Tibial artery (tissue), 4 donors: ENCODE measurements at regions not wholly inside any gene's neighbourhood (a gene's known extent, or its start where the extent isn't known, plus 50 kb on each side); places are given as distances from the start of the nearest gene placed in this dataset.

ENCODE experiments used
- DNase-seq, 2 donors: peaks; one replicate each; pipeline ENCODE4 v3.0.0-alpha.2; 2019
- H3K27ac ChIP-seq, 2 donors: fragments of 200-600 bp; sonication (generic) in 1 of 2; 1 replicate in 1 of 2; 2 replicates in 1 of 2; pipeline ENCODE4 v1.5.1; 2018 to 2019; ENCODE audit warnings: mild to moderate bottlenecking in 1 of 2
- H3K27me3 ChIP-seq, 2 donors: fragments of 200-600 bp; sonication (generic) in 1 of 2; one replicate each; pipeline versions ENCODE4 v1.5.1 to v1.6.0; 2016 to 2019
- H3K36me3 ChIP-seq, 3 donors: fragments of 200-600 bp; sonication (generic) in 2 of 3; one replicate each; pipeline ENCODE4 v1.5.1; 2016 to 2019; ENCODE audit warnings: mild to moderate bottlenecking in 2 of 3
- H3K4me1 ChIP-seq, 4 donors: fragments of 200-600 bp; sonication (generic) in 2 of 4; 1 replicate in 3 of 4; 2 replicates in 1 of 4; pipeline ENCODE4 v1.5.1; 2016 to 2019
- H3K4me3 ChIP-seq, 2 donors: fragments of 200-600 bp; sonication (generic) in 1 of 2; 1 replicate in 1 of 2; 2 replicates in 1 of 2; pipeline ENCODE4 v1.5.1; 2018 to 2019; ENCODE audit warnings: mild to moderate bottlenecking in 2 of 2
- H3K9me3 ChIP-seq, 3 donors: fragments of 200-600 bp; sonication (generic) in 1 of 3; one replicate each; pipeline ENCODE4 v1.5.1; 2016 to 2019
- intact Hi-C: fragments of 100-400 bp; cut with DNase I; formaldehyde crosslinking; loops from one replicate; pipeline ENCODE4 v1.15.0; 2023; ENCODE audit warnings: low total_unique reads
- TF ChIP-seq, protein P1 (sequence below), 2 experiments: fragments of 200-600 bp in 1 of 2; fragments of 450-650 bp in 1 of 2; IDR thresholded peaks; one replicate each; pipeline ENCODE4 v1.5.1; 2017 to 2019; ENCODE audit warnings: antibody characterized with exemption in 2 of 2, mild to moderate bottlenecking in 1 of 2, moderate library complexity in 1 of 2

DNA sequence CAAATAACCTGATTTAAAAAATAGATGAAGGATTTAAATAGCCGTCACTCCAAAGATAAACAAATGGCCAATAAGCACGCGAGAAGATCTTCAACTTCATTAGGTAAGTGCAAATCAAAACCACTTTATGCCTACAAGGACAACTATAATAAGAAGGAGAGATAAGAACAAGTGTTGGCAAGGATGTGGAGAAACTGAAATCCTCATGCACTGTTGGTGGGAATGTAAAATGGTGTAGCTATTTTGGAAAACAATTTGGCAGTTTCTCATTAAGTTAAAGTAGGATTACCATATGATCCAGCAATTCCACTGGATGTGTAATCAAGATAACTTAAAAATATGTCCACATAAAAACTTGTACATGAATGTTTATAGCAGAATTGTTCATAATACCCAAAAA, 64.1 kb downstream of the CXCL12 start:
- Histone ChIP-seq H3K9me3 (no peaks in the 10 kb centered on the region), H3K27me3 (no peaks in the 10 kb centered on the region), H3K4me1 (no peaks in the 10 kb centered on the region), H3K27ac (no peak overlapping the region), H3K36me3 (no peaks in the 10 kb centered on the region), H3K4me3 (no peak overlapping the region)
- no peak for DNase-seq
- intact Hi-C loops: no loop called here
- TF ChIP-seq, protein P1, sequence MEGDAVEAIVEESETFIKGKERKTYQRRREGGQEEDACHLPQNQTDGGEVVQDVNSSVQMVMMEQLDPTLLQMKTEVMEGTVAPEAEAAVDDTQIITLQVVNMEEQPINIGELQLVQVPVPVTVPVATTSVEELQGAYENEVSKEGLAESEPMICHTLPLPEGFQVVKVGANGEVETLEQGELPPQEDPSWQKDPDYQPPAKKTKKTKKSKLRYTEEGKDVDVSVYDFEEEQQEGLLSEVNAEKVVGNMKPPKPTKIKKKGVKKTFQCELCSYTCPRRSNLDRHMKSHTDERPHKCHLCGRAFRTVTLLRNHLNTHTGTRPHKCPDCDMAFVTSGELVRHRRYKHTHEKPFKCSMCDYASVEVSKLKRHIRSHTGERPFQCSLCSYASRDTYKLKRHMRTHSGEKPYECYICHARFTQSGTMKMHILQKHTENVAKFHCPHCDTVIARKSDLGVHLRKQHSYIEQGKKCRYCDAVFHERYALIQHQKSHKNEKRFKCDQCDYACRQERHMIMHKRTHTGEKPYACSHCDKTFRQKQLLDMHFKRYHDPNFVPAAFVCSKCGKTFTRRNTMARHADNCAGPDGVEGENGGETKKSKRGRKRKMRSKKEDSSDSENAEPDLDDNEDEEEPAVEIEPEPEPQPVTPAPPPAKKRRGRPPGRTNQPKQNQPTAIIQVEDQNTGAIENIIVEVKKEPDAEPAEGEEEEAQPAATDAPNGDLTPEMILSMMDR (IDR thresholded peaks at IDR 0.05): no peak

DNA sequence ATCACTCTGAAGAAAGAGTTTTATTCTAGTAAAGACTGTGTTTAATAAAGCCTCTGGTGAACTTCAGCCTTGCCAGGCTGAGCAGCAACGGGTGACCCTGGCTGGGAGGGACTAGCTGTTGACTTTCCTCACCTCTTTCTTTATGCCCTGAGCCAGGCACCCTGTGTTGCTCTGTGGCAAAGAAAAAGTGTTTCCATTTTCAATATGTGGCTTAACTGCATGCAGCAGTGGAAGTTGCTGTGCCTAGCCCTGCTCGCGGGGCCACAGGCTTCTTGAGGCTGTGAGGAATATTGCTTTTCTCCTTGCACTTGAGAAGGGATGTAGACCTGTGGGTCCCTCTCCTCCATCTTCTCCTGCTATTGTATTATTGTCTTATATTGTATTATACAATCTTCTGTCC, 67.0 kb downstream of the CXCL12 start:
- intact Hi-C loops: loop anchor here (10.0 kb wide), 1 partner anchor 547 kb away; no protein-coding TSS in a partner anchor
- no peak overlapping the region for H3K4me3 ChIP-seq
- H3K27me3 ChIP-seq: no peaks in the 10 kb centered on the region
- TF ChIP-seq, protein P1 (IDR thresholded peaks at IDR 0.05): no peak
- H3K36me3 ChIP-seq: no peaks in the 10 kb centered on the region
- H3K4me1 ChIP-seq: no peaks in the 10 kb centered on the region
- no peak for DNase-seq
- no peak overlapping the region for H3K27ac ChIP-seq
- H3K9me3 ChIP-seq: no peaks in the 10 kb centered on the region

DNA sequence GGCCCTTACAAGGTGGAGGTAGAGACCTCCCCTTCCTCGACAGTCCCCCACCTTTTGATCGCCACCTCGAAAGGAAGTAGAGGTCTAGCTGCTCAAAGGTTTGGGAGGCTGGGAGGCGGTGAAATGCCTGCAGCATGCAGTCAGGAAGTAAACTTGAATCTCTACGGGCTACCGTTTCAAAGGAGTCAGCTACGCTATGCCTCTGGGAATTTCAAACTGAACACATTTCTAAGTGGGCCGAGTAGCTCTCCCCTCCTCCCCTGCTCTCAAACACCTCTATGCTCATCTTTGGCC, 68.0 kb downstream of the CXCL12 start:
- TF ChIP-seq, protein P1 (IDR thresholded peaks at IDR 0.05): no peak
- no peaks in the 10 kb centered on the region for H3K4me1 ChIP-seq
- intact Hi-C loops: loop anchor here (10.0 kb wide), 1 partner anchor 548 kb away; no protein-coding TSS in a partner anchor
- no peaks in the 10 kb centered on the region for H3K9me3 ChIP-seq
- H3K4me3 ChIP-seq: no peak overlapping the region
- no peaks in the 10 kb centered on the region for H3K36me3 ChIP-seq
- no peak for DNase-seq
- no peak overlapping the region for H3K27ac ChIP-seq
- no peaks in the 10 kb centered on the region for H3K27me3 ChIP-seq

DNA sequence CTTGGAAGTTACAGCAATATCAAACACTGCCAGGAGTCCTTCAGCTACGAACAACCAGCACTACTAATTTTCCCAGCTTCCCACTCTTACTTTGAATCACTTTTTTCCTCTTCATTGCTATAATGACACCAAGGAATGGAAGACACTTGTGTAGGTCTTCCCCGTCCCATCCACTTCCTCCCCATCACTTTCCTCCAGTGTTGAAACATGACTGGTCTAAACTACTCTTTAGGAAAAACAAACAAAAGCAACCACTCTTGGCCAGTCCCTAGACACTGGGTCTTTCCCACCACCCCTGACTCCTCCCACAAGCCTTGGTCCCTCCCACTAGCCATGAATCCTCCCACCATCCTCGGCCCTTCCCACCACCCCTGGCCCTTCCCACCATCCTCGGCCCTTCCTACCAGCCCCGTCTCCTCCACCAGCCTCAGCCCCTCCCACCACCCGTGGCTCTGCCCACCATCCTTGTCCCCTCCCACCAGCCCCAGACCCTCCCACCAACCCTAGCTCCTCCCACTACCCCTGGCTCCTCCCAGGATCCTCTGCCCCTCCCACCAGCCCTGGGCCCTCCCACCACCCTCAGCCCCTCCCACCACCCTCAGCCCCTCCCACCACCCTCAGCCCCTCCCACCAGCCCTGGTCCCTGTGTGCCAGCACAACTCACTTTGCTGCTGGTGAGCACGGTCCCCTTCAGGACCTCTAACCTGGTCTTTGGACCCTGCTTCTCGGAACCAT, 68.5 kb downstream of the CXCL12 start:
- Histone ChIP-seq H3K9me3 (no peaks in the 10 kb centered on the region), H3K4me3 (no peak overlapping the region), H3K27ac (no peak overlapping the region), H3K36me3 (no peaks in the 10 kb centered on the region), H3K27me3 (no peaks in the 10 kb centered on the region), H3K4me1 (peaks cover 0 to 2% (median under 1%) of the 10 kb centered on the region in 4 donors)
- DNase-seq: no peak
- TF ChIP-seq, protein P1 (IDR thresholded peaks at IDR 0.05): no peak
- intact Hi-C loops: loop anchor here (10.0 kb wide), 1 partner anchor 548 kb away; no protein-coding TSS in a partner anchor

DNA sequence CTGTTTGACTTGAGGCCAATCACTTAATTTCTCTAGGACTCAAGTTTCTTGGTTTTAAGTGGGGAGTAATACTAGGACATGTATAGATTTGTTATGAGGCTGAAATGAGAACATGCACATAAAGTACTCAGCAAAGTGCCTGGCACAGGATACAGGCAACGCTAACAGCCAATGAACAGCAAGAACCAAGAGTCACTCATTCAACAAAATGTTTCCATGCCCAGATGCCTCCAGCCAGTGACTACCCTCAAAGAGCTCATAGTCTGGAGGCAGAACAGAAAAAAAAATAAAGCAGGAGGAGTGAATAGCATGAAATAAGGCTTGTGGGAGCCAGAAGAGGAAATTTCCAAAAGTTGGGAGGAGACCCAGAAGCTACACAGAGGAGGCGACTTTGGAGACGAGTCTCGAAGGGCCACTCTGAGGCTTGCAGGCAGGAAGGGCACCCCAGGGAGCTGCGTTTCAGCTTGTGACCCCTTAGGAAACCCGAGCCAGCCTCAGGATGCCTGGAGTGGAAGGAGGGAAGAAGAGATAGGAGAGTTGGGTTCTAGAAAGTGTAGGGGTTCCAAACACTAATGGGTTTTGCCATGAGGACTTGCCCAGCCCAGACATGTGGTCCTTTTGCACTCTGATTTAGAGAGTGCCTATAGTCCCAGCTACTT, 70.0 kb downstream of the CXCL12 start:
- intact Hi-C loops: loop anchor here (5.0 to 10.0 kb wide), 2 partner anchors 67 to 550 kb away; no protein-coding TSS in a partner anchor
- TF ChIP-seq, protein P1 (IDR thresholded peaks at IDR 0.05): no peak
- H3K27me3 ChIP-seq: no peaks in the 10 kb centered on the region
- H3K4me3 ChIP-seq: no peak overlapping the region
- no peak overlapping the region for H3K27ac ChIP-seq
- no peaks in the 10 kb centered on the region for H3K9me3 ChIP-seq
- no peaks in the 10 kb centered on the region for H3K36me3 ChIP-seq
- no peak for DNase-seq
- peaks cover 0 to 11% (median 9%) of the 10 kb centered on the region in 4 donors for H3K4me1 ChIP-seq
